ENCODE measurements at regions not wholly inside any gene's neighbourhood (a gene's known extent, or its start where the extent isn't known, plus 50 kb on each side); places are given as distances from the start of the nearest gene placed in this dataset.
"Not testable (repeated sequence)": the region's sequence is repeated elsewhere in the genome, so short reads cannot be mapped to it uniquely, and the experiment has no call there.

GRCh38 chr1:149320971-149321731 lies 153.7 kb upstream of the NBPF19 start:
- not testable (repeated sequence) for TF ChIP-seq CTCF (IDR thresholded peaks at IDR 0.05; ENCODE audit: borderline replicate concordance, extremely low read depth, low read length, poor library complexity, severe bottlenecking); EZH2 (IDR thresholded peaks at IDR 0.05; ENCODE audit: borderline replicate concordance, low read depth, low read length, severe bottlenecking)

Measured in DND-41 (cell line).